Lower leg skin (tissue), 3 donors: ENCODE measurements at regions not wholly inside any gene's neighbourhood (a gene's known extent, or its start where the extent isn't known, plus 50 kb on each side); places are given as distances from the start of the nearest gene placed in this dataset.
"Not testable (repeated sequence)": the region's sequence is repeated elsewhere in the genome, so short reads cannot be mapped to it uniquely, and the experiment has no call there.

Experiments used
- POLR2A ChIP-seq, 2 donors: fragments of 450-650 bp; IDR thresholded peaks; one replicate each; pipeline ENCODE4 v1.6.1; 2016 to 2017; ENCODE audit warnings: antibody characterized with exemption in 2 of 2, mild to moderate bottlenecking in 1 of 2, moderate library complexity in 1 of 2
- TF ChIP-seq, protein P1 (sequence below), 3 donors: fragments of 450-650 bp; IDR thresholded peaks; one replicate each; pipeline ENCODE4 v1.5.1; 2016; ENCODE audit warnings: antibody characterized with exemption in 3 of 3, mild to moderate bottlenecking in 3 of 3, moderate library complexity in 2 of 3

DNA sequence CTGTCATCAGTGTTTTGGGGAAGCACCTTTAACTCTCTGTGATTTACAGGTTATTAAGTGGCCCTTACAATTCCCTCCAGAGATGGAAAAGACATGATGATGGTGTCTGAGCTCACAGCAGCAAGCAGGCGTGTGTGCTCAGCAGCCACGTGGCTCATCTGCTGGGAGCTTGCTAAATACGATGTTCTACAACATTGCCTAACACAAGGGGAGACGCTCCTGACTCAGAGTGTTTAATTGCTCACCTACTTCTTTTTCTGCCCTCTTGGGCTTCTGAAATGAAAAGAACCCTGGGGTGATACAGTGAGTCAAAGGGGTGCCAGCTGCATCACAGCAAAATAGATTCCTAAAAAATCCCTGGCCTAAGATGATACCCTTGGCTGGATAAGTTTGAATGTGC is 56.2 kb upstream of the SAMD11 start:
- TF ChIP-seq, protein P1, sequence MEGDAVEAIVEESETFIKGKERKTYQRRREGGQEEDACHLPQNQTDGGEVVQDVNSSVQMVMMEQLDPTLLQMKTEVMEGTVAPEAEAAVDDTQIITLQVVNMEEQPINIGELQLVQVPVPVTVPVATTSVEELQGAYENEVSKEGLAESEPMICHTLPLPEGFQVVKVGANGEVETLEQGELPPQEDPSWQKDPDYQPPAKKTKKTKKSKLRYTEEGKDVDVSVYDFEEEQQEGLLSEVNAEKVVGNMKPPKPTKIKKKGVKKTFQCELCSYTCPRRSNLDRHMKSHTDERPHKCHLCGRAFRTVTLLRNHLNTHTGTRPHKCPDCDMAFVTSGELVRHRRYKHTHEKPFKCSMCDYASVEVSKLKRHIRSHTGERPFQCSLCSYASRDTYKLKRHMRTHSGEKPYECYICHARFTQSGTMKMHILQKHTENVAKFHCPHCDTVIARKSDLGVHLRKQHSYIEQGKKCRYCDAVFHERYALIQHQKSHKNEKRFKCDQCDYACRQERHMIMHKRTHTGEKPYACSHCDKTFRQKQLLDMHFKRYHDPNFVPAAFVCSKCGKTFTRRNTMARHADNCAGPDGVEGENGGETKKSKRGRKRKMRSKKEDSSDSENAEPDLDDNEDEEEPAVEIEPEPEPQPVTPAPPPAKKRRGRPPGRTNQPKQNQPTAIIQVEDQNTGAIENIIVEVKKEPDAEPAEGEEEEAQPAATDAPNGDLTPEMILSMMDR (IDR thresholded peaks at IDR 0.05), result not testable (repeated sequence)
- TF ChIP-seq POLR2A (IDR thresholded peaks at IDR 0.05), result not testable (repeated sequence)
